ENCODE measurements at regions not wholly inside any gene's neighbourhood (a gene's known extent, or its start where the extent isn't known, plus 50 kb on each side); places are given as distances from the start of the nearest gene placed in this dataset.

- H3K4me1 Mint-ChIP-seq (ENCODE audit: low read depth): no peaks in the 10 kb centered on the region
- TF ChIP-seq CTCF (IDR thresholded peaks at IDR 0.05): no peak
- no peak overlapping the region for H3K4me3 Mint-ChIP-seq
- DNase-seq: no peak
- peaks cover 77% of the 10 kb centered on the region for H3K9me3 Mint-ChIP-seq
- no peak overlapping the region for H3K27ac Mint-ChIP-seq
- H3K36me3 Mint-ChIP-seq (ENCODE audit: low read depth): 0 out of 2 replicates have a peak, but pooled peaks cover 5% of the 10 kb centered on the region
- H3K27me3 Mint-ChIP-seq (ENCODE audit: insufficient read depth): no peaks in the 10 kb centered on the region
These were observed 741.1 kb upstream of the EEF2KMT start for GRCh38 chr16:5838725-5839124.

GRCh38 chr16:5838071-5838470, 740.5 kb upstream of the EEF2KMT start:
- Mint-ChIP-seq H3K27me3 (ENCODE audit: insufficient read depth) (no peaks in the 10 kb centered on the region), H3K36me3 (ENCODE audit: low read depth) (0 out of 2 replicates have a peak, but pooled peaks cover 5% of the 10 kb centered on the region), H3K27ac (no peak overlapping the region), H3K4me1 (ENCODE audit: low read depth) (no peaks in the 10 kb centered on the region), H3K9me3 (peaks cover 71% of the 10 kb centered on the region), H3K4me3 (no peak overlapping the region)
- no peak for TF ChIP-seq CTCF (IDR thresholded peaks at IDR 0.05)
- DNase-seq: no peak

GRCh38 chr16:5837007-5837670, 739.5 kb upstream of the EEF2KMT start:
- no peak overlapping the region for H3K4me3 Mint-ChIP-seq
- no peak for TF ChIP-seq CTCF (IDR thresholded peaks at IDR 0.05)
- no peaks in the 10 kb centered on the region for H3K27me3 Mint-ChIP-seq (ENCODE audit: insufficient read depth)
- H3K27ac Mint-ChIP-seq: no peak overlapping the region
- peaks cover 70% of the 10 kb centered on the region for H3K9me3 Mint-ChIP-seq
- no peak for DNase-seq
- no peaks in the 10 kb centered on the region for H3K4me1 Mint-ChIP-seq (ENCODE audit: low read depth)
- H3K36me3 Mint-ChIP-seq (ENCODE audit: low read depth): 0 out of 2 replicates have a peak, but pooled peaks cover 5% of the 10 kb centered on the region

DNA sequence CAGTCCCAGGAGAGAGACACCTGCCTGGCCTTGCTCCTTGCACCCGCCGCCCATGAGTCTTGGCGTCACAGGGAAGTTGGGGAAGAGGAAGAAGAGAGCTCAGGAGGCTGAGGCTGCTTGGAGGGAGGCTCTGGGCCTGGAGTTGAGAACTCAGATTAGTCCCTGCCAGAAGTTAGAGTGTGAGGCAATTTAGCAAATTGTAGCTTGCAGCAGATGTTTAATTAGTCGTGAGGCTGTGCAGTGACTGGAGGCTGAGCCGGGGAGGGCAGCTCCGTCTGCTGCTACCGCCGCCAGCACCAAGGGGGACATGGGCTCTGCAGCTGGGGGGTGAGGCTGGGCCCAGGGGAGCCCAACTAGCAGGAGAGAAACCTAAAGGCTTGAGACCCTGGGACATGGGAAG, 738.3 kb upstream of the EEF2KMT start:
- H3K36me3 Mint-ChIP-seq (ENCODE audit: low read depth): 0 out of 2 replicates have a peak, but pooled peaks cover 5% of the 10 kb centered on the region
- no peak overlapping the region for H3K27ac Mint-ChIP-seq
- no peak for TF ChIP-seq CTCF (IDR thresholded peaks at IDR 0.05)
- H3K4me3 Mint-ChIP-seq: no peak overlapping the region
- peaks cover 62% of the 10 kb centered on the region for H3K9me3 Mint-ChIP-seq
- no peaks in the 10 kb centered on the region for H3K27me3 Mint-ChIP-seq (ENCODE audit: insufficient read depth)
- no peaks in the 10 kb centered on the region for H3K4me1 Mint-ChIP-seq (ENCODE audit: low read depth)
- no peak for DNase-seq

GRCh38 chr16:5826332-5826731, 728.7 kb upstream of the EEF2KMT start:
- Mint-ChIP-seq H3K4me3 (no peak overlapping the region), H3K4me1 (ENCODE audit: low read depth) (no peaks in the 10 kb centered on the region), H3K27ac (no peak overlapping the region), H3K27me3 (ENCODE audit: insufficient read depth) (no peaks in the 10 kb centered on the region), H3K36me3 (ENCODE audit: low read depth) (no peaks in the 10 kb centered on the region), H3K9me3 (peaks cover 47% of the 10 kb centered on the region)
- no peak for DNase-seq
- no peak for TF ChIP-seq CTCF (IDR thresholded peaks at IDR 0.05)
